Stimulated activated CD4-positive, alpha-beta T cell treated with anti-CD3 and anti-CD28 coated beads, Interleukin-4, amount 100 ng/mL, for 24 hours (primary cell): ENCODE measurements at regions not wholly inside any gene's neighbourhood (a gene's known extent, or its start where the extent isn't known, plus 50 kb on each side); places are given as distances from the start of the nearest gene placed in this dataset.
"Not testable (repeated sequence)": the region's sequence is repeated elsewhere in the genome, so short reads cannot be mapped to it uniquely, and the experiment has no call there.

Experiments used
- DNase-seq: peaks from one replicate; pipeline ENCODE4 v3.0.0-alpha.2; 2020

DNA sequence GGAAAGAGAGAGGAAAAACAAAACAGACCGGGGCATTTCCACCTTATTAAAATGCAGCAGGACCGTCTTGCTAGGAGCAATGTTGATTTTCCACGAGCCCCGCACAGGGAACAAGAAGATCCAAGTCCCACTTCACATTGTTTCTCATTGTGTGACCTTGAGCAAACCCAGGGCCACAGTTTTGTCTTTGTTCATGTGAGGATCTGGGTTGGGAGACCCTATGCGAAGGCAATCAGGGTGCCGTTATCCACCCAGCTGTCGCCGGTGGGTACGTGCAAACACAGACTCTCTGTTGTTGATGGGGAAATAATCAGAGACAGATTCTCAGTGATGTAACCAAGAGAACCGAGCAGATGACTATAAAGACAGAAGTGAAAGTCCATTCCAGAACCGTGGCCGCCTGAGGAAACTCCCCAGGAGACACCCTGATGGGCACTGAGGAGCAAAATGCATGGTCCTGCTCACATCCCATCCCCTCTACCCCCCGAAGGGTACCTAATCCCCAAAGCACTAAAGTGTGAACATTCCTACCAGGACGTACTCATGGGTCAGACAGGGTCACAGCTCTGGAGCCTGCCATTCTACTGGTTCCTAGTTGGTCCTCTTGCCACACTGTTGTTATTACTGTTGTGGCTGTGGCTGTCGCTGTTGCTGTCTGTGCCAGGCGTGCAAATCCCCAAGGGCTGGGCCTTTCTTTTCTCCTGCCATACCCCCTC lies 102.7 kb upstream of the RBPJ start:
- no peak for DNase-seq

DNA sequence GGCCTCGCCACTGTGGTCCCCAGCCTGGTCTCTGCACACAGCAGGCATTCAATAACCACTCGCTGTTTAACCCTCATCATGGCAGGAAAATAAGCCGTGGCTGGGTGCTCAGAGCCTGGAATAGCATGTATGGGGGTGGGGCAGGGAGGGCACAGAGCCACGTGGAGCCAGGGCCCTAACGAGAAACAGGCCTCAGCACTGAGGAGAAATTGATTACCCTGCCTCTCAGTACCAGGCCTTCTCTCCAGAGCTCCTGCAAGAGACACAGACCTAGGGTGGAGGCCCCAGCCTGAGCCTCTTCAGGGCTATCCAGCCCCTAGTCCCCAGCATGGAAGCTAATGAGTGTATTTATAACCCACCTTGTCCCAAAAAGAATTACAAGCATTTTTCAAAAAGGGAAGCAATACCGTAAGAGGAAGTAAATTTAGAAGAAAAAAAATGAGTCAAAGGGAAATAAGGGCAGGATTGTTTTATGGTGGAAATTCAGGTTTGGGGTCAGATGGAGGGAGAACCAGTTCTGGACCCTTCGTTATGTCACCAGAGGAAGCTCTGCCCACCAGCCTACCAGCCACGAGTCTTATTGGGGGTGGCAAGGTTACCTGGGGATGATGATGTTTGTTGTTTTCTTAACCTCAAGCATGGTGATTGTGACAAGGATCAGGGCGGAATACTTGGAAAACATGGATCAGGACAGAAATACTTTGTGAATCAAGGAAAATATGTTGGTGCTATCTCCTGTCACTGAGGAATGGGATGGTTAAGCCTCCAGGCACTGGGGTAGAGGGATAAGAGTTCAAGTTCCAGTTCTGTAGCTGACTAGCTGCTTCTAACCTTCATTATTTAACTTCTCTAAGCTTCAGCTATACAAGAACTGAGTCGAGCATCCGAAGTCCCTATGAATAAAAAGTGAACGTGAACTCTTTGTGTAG lies 101.9 kb upstream of the RBPJ start:
- no peak for DNase-seq

- DNase-seq: no peak
Measured at GRCh38 chr4:26220696-26221095, 100.1 kb upstream of the RBPJ start.

DNA sequence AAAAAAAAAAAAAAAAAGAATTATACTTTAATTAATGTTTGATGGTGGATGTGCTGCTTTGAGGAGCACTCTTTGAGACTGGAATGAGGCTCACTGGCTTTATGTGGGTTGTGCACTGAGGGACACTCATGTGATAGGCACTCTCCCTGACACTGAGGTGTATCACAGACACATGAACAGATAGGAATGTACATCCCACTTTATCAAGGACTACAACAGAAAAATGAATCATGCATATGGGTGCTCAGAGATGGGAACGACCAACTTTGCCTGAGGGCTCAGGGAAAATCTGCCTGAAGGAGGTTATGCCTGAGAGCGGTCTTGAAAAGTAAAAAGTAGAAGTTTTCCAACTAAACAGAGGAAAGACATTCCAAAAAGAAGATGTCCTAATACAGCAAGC lies 97.7 kb upstream of the RBPJ start:
- DNase-seq: no peak

DNA sequence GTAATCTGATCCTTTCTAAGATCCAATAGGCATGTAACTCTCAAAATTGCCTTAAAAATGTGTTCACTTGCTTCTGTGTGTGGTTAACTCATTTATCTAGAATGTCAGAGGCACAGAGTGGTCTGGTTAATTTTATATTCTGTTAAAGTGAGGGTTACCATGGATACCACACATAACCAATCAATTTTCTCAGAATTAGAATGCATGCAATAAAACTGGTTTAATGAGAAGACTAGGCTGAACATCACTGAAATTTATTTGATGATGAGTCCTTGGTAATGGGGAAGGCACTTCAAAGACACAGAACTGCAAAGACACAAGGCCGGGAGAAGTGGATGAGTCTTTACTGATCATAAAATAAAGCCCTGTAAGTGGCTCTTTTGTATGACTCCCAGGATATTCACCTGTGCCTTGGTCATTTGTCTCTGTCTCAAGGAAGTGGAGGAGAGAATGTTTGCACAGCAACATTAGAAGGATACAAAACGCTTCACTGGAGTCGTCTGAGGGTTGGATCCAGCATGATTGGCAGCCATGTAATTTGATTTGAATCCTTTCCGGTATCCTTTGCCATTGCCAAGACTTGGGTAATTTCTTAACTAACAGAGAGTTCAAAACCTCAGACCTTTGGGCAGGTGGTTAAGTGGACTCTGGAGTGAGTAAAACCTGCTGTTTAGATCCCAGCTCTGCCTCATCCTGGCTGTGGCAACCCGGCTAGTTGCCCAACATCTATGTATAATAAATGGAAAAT lies 94.0 kb upstream of the RBPJ start:
- no peak for DNase-seq

DNA sequence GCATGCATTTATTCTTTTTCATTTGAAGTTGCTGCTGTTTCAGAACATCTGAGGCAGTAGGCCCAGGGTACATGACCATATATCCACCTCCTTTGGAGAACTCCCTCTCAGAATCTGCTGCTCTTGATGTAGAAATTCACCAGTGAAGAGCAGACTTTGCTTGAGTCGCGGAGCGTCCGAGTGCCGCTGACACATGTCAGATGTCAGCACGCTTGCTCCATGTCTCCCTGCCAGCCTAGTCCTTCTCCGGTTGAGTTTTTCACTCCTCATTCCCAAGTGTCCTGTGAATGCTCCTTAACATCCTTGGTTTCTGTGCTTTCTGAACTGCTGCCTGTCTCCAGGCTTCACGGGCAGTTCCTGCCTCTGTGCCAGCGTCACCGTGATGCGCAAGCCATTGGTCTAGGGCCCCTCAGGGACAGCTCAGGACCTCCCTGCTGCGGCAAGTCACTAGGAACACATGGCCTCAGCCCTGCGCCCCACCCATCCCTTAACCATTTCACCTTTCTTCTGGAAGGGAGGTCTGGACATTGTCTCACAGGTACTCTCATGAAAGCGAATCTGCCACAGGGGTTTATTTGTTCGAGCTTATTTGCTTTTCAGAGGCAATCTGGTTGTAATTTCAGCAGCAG lies 93.1 kb upstream of the RBPJ start:
- no peak for DNase-seq

DNA sequence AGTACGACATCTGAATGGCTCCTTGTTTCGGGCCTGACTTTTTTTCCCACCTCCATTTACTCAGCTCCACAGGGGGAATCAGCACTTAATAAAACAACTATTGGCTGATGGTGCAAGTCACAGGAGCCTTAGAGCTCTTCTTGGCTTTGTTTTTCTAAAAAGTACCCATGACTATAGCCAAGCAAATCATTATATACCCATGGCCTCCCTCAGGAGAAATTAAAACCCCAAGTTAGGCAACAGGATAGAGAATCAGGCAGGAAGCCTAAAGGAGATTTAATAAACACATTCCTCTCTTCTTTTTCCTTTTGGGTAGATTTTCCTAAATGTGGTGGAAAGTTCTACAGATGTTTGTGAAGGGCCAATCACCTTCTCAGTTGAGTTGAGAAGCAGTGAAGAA lies 91.9 kb upstream of the RBPJ start:
- DNase-seq: no peak

DNA sequence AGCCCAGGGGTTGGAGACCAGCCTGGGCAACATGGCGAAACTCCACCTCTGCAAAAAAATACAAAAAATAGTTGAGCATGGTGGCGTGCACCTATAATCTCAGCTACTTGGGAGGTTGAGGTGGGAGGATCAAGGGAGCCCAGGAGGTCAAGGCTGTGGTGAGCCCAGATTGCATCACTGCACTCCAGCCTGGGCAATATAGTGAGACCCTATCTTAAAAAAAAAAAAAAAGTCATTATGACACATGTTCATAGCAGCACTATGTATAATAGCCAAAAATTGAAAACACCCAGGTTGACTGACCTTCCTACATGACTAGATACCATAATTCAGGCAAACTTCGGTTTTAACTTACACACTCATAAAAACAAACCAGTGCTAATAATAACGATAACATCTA lies 90.8 kb upstream of the RBPJ start:
- no peak for DNase-seq

DNA sequence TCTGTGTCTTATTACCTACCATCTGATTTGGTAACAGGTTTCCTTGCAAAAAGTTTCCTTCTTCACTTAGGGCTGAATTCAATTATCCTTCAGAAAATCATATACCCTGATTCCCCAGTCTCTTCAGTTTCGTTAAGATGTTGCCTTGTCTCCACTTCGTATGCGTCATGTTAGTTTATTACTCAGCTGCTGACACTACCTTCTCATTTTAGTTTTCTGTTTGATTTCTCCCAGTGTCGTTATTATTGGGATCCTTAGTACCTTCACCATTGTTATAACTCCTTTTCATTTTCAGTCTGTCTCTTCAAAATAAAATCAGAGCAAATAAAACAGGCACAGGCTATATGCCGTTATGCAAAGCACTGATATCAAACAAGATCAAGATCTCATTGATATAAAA lies 87.5 kb upstream of the RBPJ start:
- no peak for DNase-seq

- DNase-seq: no peak
Measured at GRCh38 chr4:26235500-26235899, 85.3 kb upstream of the RBPJ start.

GRCh38 chr4:26237916-26238315 lies 82.9 kb upstream of the RBPJ start:
- DNase-seq: no peak

DNA sequence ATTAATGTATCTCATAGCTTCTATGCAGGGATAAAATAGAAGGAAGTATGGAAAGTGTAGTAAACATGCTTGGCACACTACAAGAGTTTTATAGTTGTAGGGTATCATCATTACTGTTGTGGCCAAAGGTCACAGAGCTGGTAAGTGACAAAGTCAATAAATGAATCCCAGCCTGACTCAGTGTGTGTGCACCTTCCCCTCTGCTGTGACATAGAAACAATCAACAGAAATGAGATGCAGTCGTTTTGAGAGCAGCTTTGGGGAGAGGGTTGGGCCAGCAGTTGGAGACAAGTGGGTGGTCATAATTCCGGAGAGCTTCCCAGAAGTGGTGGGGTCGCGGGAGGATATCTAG lies 82.4 kb upstream of the RBPJ start:
- no peak for DNase-seq

- no peak for DNase-seq
Measured at GRCh38 chr4:26238778-26239679, 81.8 kb upstream of the RBPJ start.

DNA sequence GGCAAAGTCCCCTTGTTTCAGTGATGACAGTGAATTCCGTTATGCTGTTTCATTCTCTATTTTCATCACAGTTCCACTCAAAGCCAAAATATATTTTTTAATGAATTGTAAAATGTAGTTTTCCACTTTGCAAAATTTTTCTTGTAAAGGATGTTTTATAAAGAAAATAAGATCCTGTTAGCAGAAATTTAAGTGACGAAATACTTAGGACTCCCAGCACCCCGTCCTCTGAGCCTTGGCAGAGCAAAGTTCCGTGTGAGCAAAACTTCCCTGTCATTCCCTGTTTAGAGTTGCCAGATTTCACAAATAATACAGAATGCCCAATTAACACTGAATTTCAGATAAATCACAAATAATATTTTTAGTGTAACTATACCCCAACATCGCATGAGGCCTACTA lies 81.0 kb upstream of the RBPJ start:
- no peak for DNase-seq

DNA sequence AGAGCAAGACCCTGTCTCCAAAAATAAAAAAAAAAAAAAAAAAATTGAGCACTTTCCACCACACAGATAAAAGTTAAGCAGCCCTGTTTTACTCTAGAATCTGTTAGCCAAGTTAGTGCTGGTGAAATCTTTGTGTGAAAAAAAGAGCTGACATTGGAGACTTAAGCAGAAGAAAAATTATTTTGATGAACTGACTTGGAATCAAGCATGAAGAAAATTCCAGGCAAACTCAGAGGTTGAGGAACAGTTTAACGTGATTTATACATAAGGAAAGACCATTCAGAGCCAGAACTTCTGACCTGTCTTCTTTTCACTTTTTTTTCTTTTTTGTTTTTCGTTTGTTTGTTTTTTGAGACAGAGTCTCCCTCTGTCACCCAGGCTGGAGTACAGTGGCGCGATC lies 79.6 kb upstream of the RBPJ start:
- DNase-seq: no peak

DNA sequence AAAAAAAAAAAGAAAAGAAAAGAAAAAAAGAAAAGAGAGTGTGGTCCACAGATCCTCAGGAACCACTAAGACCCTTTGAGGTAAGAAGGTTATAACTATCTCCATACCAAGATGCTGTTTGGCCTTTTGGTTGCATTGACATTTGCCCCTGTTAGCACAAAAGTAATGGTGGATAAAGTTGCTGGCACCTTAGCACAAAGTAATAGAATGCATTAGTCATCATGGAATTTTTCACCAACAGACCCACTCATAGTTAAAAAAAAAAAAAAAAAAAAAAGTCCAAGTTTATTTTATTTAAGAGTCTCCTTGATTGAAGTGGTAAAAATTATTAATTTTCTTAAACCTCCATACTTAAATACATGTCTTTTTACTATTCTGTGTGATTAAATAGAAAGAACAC lies 78.4 kb upstream of the RBPJ start:
- no peak for DNase-seq

DNA sequence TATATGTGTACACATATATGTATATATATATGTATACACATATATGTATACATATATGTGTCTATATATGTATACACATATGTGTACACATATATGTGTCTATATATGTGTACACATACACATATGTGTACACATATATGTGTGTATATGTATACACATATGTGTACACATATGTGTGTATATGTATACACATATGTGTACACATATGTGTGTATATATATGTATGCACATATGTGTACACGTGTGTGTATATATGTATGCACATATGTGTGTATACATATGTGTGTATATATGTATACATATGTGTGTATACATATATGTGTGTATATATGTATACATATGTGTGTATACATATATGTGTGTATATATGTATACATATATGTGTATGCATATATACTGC lies 76.7 kb upstream of the RBPJ start:
- DNase-seq: not testable (repeated sequence)

GRCh38 chr4:26248647-26249046 lies 72.2 kb upstream of the RBPJ start:
- no peak for DNase-seq

DNA sequence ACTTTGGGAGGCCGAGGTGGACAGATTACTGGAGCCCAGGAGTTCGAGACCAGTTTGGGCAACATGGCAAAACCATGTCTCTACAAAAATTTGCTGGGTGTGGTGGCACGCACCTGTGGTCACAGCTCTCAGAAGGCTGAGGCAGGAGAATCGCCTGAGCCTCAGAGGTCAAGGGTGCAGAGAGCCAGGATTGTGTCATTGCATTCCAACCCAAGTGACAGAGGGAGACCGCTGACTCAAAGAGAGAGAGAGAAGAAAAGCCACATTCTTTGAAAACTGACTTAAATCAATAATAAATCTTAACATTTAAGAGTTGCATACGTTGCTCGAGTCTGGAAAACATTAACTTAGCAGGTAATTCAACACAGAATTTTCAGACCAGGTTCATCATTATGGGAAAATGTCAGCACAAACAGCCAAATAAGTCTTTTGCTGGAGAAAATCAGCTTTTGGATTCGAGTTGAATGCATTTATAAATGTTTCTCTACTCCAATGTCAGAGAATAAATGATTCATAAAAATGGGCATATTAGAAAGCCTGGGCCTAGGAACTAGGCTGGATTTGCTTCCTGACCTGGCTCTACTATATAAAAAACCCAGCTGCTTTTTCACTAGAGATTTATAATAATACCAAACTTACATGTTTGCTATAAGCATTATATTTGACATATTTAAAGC lies 68.3 kb upstream of the RBPJ start:
- DNase-seq: no peak

- no peak for DNase-seq
Measured at GRCh38 chr4:26253968-26254367, 66.8 kb upstream of the RBPJ start.

DNA sequence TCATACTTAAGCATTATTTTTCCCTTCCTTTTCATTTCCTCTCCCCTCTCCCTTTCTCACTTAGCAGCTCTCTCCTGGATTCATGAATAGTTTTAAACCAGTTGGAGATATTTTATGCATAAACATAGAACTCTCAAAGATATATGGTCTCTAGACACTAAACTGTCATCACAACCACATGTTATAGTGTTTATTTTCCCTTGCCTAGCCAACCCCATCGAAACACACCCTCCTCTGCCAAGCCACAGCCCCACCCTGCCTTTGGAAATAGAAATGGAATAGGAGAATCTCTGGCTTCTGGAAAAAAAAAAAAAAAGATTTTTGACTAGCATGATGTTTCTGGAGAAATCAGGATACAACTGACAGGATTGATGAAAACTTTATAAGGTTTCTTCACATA lies 64.8 kb upstream of the RBPJ start:
- no peak for DNase-seq

- not testable (repeated sequence) for DNase-seq
Measured at GRCh38 chr4:26257444-26257843, 63.4 kb upstream of the RBPJ start.
